D341Med (cell line): ENCODE measurements at regions not wholly inside any gene's neighbourhood (a gene's known extent, or its start where the extent isn't known, plus 50 kb on each side); places are given as distances from the start of the nearest gene placed in this dataset.

Experiments used
- DNase-seq: peaks from one replicate; pipeline ENCODE4 v3.0.0; 2012; ENCODE audit warnings: low spot score

DNA sequence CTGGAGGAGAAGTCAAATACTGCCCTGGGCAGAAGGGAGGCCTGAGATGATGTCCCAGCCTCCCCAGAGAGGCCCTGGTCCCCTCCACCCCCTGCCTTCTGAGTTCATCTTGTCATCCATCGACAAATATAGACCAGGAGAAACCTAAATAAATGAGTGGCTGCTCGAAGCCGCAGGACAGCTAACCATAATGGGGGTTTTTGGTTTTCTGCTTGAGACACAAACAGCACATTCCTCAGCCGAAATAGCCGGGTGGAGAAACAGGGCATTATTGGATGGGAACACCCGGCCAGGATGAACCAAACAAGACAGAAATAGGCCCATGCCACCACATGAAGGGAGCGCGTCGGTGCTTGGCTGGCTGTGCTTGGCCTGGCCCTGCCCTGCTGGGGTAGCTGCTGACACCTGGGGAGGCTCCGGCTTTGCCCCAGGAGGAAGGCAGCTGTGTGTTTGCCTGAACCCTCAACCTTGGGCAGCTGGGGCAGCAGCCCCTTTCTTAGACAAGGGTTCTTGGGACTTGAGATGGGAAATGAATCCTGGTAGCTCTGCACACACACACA, 188.1 kb downstream of the IRX5 start:
- DNase-seq: no peak

DNA sequence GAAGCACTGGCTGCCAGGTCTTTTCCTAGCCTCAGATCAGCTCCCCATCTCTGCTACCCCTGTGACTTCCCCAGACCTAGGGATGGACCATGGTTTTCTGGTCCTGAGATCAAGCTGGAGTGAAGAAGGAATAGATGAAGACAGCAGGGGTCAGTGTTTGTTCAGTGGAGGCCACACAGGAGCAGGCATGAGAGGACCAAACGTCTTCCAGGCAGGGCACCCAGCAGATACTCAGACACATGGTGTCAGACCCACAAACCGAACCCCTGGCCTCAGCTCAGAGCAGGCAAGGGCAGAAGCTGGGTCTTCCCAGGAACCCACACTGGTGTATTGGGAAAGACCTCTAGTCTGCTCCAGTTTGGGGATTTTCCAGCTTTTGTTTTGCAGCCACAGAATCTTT, 189.7 kb downstream of the IRX5 start:
- DNase-seq: no peak

DNA sequence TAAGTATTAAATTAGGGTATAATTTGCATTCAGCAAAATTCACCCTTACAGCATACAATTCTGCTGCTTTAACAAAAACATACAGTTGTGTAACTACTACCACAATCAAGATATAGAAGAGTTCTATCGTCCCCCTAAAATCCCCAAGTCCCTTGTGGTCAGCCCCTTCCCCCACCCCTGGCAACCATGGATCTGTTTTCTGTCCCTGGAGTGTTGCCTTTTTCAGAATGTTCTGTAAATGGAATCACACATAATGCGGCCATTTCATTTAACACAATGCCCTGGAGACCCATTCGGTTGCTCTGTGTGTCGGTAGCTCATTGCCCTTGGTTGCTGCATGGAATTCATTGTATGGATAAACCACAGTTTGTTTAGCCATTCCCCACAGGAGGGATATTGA, 190.2 kb downstream of the IRX5 start:
- no peak for DNase-seq

DNA sequence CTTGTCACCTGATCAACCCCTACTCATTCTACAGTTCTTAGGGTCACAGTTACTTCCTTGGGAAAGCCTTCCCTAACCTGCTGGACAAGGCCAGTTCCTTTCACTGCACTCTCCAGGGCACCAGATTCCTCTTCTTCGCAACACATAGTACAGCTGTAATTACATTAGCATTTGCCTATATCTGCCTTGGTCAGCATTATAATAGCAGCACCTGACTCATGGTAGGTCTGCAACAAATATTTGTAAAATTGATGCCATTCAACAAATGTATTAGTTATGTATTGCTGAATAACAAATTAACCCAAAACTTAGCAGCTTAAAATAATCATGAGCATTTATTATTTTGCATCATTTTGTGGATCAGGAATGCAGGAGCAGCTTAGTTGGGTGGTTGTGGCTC, 193.0 kb downstream of the IRX5 start:
- no peak for DNase-seq

DNA sequence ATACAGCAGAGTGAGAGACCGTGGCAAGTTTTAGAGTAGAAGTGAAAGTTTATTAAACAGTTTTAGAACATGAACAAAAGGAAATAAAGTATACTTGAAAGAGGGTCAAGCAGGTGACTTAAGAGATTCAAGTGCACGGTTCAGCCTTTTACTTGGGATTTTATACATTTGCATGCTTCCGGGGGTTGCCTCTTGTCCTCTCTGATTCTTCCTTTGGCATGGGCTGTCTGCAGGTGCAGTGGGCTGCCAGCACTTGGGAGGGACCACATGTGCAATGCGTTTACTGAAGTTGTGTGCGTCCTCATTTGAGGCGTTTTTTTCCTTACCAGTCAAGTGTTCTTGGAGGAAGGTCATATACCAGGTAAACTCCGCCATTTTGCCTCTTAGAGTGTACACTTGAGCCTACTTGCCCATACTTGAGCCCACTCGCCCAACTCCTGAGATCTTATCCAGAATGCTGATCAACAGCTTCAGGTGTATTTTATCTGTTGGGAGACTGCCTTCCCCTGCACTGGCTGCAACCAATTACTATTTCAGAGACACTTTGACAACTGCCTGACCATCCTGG, 195.2 kb downstream of the IRX5 start:
- DNase-seq: no peak

DNA sequence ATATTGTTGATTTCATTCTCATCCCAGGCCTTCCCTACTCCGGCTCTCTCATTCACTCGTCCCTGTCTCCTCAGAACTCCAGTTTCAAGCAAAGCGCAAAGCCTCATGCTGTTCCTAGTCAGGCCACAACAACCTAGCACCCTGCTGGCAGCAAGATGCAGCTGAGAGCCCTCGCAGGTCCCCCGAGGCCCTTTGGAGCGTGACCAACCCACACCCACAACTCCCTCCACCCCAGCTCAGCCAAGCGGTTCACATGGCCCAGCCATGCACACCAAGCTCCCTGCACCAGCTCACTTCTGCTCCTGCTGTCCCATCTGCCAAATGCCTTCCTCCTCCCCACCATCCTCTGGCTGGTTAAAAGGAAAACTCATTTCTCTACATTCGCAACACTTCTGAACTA, 195.8 kb downstream of the IRX5 start:
- DNase-seq: no peak

DNA sequence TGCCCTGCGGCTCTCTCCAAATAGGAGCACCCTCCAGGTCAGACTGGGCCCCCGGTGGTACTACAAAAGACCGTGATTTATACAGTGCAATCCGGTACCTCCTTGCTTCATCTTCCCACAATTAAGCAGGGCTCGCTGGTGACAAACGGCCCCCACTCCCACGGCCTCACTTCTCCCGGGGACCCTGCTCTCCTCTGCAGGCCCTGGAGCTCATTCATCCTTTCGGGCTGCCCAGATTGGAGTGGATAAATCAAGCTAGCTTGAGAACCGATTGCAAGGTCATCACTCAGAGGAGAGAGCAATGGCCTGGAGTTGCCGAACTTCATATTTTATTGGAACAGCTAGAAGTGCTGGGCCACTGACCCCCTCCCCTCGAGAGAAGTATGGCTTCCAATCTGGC, 193.5 kb upstream of the IRX6 start:
- no peak for DNase-seq

DNA sequence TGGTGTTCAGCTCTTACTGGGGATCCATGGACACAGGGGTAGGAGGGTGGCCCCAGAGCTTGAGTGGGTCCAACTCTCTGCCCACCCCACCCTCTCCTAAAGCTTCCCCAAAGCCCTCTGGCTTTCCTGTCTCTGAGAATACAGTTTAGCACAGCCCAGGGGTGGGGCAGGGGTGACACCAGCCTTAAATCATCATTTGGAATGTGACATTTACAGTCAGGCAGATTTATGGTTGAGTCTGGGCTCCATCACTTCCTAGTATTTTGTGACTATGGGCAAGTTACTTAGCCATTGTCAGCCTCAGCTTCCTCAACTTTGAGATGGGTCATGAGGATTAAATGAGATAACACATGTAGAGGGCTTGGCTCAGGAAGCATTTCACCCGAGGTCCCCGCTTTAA, 193.1 kb upstream of the IRX6 start:
- no peak for DNase-seq

DNA sequence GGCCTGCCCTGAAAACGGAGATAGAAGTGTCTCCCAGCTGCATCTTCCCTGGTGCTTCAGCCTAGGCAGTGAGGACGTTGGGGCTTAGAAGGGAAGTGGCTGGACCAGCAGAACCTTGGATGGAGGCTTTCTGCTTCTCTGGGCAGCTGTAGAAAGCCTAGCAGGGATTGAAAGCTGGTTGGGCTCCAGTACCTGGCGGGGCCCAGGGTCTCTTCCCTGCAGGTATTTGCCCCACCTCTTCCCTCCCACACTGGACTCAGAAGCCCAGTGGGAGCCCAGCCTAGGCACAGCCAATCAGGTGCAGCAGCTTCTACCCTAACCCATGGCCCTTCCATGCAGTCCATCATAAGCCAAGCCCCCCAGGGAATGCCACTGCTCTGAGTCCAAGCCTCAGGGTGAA, 190.3 kb upstream of the IRX6 start:
- no peak for DNase-seq

DNA sequence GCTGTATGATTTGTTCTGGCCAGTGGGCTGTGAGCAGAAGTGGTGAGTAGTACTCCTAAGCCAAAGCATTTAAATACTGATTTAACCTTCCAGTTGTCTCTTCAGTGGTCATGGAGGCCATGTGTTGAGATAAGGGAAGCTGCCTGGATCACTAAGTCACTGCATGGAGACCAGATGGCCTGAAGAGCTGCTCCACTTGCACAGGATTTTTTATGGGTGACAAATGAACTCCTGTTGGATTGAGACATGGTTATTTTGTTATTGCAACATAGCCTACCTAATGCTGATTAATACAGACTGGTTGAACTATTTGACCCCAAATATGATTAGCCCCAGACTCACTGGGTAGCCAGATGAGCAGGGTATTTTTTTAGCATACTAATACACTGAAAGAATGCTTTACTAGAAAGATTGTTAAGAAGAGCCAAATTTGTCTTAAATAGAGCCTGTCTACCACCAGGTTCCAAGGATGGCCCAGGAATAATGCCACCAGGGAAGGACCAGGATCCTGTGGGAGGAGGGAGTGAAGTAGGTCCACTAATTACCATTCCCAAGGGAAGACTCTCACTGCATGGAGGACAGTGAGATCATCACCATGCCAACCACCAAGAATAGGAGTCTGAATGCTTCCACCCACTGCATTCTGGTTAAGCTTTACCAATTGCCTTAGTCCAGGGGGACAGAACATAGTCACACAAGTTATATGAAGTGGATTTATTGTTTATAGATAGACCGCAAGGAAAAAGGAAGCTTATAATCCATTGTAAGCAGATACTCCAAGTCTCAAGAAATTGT, 187.4 kb upstream of the IRX6 start:
- DNase-seq: no peak

DNA sequence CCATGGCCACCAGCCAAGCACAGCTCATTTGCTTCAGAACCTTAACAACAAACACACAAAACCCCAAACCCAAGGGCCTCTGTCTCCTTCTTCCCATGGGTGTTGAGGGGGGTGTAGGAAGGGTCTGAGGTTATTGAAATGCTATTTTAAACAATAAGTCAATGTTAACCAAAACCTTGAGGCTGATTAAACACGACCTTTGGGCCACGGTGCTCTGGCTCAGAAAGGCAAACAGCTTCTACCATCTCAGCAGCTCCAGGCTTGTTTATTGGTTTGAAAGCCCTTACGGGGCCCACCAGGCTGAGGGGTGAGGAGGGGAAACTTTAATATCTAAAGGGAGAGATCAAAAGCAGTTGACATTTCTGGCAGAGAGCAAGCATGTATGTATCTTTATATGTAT, 185.7 kb upstream of the IRX6 start:
- DNase-seq: no peak

DNA sequence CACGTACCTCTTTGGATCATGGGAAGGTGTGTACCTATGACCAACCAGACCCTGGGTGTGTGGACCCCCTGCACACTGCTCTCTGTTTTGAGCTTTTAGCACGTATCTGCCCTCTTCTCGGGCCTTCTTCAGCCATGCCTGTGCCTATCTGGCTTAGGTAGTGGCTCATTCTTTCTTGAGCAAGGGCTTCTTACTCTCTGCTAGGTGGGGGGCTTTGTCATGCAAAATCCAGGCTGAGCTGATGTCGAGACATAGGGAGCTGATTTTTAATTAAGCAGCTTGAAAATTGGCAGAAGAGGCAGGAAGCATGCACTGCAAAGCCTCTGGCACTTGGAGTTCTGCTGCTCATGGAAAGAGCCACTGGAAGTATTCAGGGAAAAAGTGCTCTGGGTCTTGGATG, 181.6 kb upstream of the IRX6 start:
- no peak for DNase-seq

DNA sequence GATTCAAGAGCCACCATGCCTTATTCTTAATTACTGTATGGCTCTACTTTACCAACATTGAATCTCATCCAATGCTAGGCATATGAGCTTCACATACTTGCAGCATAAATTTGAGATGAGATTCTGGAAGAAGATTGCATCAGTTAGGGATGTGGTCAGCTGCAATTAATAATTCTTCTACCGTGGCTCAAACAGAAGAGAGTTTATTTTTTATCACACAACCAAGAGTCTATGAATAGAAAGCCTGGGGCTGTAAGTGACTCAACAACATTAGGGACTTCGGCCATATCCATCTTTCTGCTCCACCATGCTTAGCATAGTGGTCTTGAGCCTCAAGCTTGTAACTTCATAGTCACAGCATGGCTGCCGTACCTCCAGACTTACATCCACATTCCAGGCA, 179.4 kb upstream of the IRX6 start:
- DNase-seq: no peak

DNA sequence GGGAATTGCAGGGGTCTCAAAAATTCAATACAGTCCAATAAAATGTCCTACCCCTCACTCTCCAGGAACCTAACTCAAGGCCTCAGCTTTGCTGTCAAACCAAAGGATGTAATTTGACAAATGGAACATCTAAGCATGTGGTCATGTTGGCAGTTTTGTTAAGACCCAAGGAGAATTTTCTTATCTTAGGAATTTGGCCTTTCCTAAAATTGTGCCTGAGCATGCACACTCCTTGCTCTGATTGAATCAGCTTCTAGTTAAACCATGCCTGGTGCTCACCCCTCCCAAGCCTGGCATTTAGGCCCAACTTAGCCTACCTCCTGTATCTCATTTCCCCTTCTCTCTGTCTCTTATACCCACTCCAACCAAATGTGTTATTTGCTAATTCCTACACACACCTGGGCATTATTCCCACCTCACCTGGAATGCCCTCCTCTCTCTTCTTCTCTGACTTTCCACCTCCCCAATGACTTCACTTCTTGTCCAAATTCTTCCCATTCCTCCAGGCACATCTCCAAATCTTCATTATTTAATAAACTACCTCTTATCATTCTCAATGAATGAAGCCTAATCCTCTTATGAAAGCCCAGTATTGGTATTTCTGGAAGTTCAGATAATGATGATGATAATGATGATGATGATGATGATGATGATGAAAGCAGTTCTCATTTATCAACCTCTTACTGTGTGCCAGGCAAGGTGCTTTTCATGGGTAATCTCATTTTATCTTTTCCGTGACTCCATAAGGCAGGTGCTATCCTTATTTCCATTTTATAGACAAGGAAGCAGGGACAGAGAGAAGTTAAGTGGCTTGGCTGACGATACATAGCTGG, 178.0 kb upstream of the IRX6 start:
- no peak for DNase-seq

DNA sequence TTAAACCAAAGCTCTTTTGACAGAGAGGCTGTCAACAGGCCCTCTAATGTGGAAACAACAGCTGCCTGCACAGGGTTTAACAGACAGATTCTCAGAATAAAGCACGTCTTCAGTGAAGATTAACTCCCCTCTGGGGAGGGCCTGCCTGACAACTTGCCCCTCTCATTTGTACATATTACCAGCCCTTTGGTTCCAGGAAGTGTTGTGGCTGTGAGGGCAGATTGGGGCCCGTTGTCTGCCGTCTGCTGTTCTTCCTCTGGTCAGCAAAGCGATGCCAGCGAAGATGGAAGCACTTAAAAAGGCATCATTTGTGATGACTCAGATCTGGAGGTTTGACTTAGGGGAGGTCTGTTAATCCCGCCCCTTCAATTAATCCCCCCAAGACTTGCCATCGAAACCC, 177.0 kb upstream of the IRX6 start:
- DNase-seq: no peak

DNA sequence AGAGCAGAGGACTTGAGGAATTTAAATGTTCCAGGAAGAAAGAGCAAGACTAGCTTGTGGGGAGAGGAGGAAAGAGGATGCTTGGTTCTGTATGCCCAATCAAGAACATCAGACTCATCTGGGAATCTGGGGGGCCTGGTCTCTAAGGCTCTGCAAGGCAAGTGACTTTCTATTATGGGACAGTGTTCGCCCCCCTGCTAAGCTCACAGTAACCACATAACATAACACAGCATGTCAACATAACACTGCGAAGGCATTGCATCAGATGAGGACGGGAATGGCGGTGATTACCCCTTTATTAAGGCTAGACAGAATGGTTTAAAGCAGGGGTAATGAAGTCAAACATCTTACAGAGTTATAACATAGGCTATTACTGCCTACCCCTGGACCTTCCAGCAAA, 176.6 kb upstream of the IRX6 start:
- no peak for DNase-seq

DNA sequence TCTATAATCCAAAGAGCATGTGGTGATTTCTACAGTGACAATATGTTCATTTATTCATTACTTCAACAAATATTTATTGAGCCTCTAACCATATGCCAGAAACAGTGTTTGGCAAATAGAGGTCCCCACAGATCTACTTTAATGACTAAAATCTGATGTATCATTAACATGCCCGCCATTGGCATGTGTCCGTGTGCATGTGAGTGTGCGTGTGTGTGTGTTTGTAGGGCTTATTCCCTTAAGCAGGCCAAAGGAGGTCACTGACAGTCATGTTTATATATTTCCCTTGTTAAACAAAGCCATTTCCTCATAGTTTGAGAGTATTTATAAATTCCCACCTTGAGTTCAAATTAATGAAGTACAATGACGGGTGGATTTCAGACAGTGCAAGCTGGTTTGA, 174.4 kb upstream of the IRX6 start:
- DNase-seq: no peak

DNA sequence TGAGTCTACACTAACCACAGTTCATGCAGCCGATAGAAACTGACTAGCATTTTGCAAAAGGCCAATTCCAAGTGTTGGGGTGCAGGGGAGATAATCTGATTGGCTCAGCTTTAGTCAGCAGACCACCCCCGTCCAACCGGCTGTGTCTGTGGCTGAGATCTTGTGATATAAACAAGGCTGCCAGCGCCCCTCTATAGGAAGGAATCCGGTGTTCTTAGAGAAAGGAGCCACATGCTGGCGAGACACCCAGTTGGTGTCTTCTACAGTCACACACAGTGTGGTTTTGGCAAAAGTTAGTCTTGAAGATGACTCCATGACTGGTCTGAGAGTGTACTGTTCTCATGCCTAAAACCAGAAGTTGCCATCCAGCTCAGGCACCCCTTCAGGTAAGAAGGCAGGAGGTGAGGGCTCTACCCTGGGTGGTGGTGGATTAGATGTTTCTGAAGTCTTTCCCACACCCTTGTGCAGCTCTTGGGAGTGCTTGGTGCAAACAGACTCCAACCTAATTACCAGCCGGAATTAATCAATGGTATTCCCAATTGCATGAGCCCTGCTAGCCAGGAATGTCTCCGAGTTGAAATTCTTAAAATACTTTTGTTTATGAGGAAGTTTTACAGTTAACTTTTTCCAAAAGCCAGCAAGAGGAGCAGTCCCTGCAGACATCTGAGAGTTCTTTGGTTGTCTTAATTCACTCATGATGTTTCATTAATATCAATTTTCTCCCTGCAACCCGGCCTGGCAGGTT, 172.3 kb upstream of the IRX6 start:
- no peak for DNase-seq

DNA sequence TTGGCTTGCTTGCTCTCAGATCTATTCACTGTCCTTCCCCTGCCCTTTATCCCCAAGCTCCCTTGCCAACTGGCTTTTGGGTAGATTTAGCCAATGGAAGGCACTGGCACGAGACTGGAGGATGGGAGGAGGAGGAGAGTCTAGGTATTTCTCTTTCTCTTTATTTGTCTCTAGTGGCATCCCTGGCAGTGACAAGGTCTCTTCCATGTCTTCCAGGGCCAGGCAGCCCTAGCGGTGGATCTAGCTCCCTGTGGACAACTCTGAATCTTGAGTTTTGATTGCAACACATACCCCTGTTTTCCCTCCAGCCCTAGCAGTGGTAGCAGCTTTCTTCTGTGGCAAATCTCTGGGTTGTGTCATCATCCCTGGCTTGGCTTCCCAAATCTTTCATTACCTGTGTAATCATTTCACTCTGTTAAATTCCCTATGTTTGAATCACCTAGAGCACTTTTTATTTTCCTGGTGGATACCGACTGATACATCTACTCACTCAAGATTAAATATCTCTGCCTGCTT, 171.1 kb upstream of the IRX6 start:
- no peak for DNase-seq

DNA sequence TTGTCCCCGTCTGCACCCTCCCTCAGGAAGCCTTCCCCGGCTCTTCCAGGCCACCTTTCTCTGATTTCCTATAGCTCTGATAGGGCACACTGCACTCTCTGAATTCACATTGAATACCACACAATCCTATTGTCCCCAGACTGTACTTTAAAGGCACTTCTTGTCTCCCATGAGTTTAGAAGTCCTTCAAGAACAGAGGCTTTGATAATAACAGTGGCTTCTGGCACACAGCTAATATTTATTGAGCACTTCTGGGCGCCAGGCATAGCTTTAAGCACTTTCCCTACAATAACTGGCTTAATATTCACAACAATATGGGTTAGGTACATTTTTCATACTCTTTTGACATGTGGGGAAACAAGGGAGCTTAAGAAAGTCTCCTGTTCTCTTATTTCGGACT, 169.7 kb upstream of the IRX6 start:
- no peak for DNase-seq

DNA sequence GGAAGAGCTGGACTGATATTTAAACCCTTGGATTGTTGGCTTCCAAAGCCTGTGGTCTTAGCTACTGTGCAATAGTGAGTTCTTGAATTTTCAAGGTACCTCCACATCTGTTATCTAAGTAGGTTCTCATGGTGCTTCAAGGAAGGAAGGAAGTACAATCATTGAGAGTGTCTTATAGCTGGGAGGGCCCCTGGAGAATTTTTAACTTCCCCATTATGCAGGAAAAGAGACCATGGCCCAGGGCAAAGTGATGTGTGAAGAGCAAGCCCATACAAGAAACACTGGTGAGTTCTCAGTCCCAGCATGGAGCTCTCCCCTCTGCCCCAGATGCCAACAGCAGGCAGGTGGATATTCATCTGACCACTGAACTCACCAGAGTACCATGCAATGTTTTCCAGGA, 169.0 kb upstream of the IRX6 start:
- no peak for DNase-seq

DNA sequence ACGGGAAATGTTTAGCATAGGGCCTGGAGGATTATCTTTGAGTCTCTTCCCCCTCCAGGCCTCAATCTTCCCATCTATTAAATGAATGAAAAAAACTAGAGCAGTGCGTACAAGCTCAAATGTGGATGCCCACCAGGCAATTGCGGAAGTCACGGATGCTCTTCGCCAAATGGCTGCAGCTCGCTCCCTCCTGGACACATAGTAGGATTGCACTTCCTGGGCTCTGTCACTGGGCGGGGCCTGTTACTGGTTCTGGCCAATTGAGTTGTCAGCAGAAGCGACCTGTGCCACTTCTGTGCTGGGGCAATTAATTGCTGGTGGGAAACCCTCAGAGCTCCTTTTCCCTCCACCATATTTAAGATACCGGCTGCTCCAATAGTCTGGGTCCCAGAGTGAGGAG, 168.2 kb upstream of the IRX6 start:
- DNase-seq: no peak
